Suprapubic skin (tissue), 4 donors: ENCODE measurements at regions not wholly inside any gene's neighbourhood (a gene's known extent, or its start where the extent isn't known, plus 50 kb on each side); places are given as distances from the start of the nearest gene placed in this dataset.

ENCODE experiments used
- CTCF ChIP-seq, 2 donors: fragments of 200-600 bp in 1 of 2; fragments of 450-650 bp in 1 of 2; sonication (generic) in 1 of 2; IDR thresholded peaks; one replicate each; pipeline ENCODE4 v1.5.1; 2016 to 2019; ENCODE audit warnings: antibody characterized with exemption in 2 of 2, mild to moderate bottlenecking in 1 of 2, moderate library complexity in 1 of 2
- POLR2A ChIP-seq, 2 donors: fragments of 450-650 bp; IDR thresholded peaks; one replicate each; pipeline ENCODE4 v1.6.1; 2017; ENCODE audit warnings: antibody characterized with exemption in 2 of 2, mild to moderate bottlenecking in 2 of 2, moderate library complexity in 2 of 2
- POLR2AphosphoS5 ChIP-seq, 3 donors: sonication (generic); formaldehyde crosslinking; IDR thresholded peaks; one replicate each; pipeline ENCODE4 v1.6.1; 2017; ENCODE audit warnings: antibody characterized with exemption in 3 of 3

GRCh38 chr12:14171106-14171505, 189.7 kb upstream of the GRIN2B start:
- TF ChIP-seq CTCF (IDR thresholded peaks at IDR 0.05) (no peak), POLR2AphosphoS5 (IDR thresholded peaks at IDR 0.05) (no peak), POLR2A (IDR thresholded peaks at IDR 0.05) (no peak)
